Upper lobe of left lung (tissue), 4 donors: ENCODE measurements at regions not wholly inside any gene's neighbourhood (a gene's known extent, or its start where the extent isn't known, plus 50 kb on each side); places are given as distances from the start of the nearest gene placed in this dataset.

Source experiments
- POLR2A ChIP-seq, 4 donors: fragments of 450-650 bp; IDR thresholded peaks; one replicate each; pipeline ENCODE4 v1.5.1; 2016 to 2017; ENCODE audit warnings: antibody characterized with exemption in 4 of 4, mild to moderate bottlenecking in 2 of 4
- TF ChIP-seq, protein P1 (sequence below), 6 experiments: fragments of 450-650 bp in 4 of 6; fragments of 200-600 bp in 2 of 6; sonication (generic) in 2 of 6; IDR thresholded peaks; one replicate each; pipeline ENCODE4 v1.5.1; 2016 to 2019; ENCODE audit warnings: antibody characterized with exemption in 6 of 6

GRCh38 chr1:59028048-59028447 is 244.2 kb upstream of the JUN start:
- no peak for TF ChIP-seq POLR2A (IDR thresholded peaks at IDR 0.05)
- TF ChIP-seq, protein P1, sequence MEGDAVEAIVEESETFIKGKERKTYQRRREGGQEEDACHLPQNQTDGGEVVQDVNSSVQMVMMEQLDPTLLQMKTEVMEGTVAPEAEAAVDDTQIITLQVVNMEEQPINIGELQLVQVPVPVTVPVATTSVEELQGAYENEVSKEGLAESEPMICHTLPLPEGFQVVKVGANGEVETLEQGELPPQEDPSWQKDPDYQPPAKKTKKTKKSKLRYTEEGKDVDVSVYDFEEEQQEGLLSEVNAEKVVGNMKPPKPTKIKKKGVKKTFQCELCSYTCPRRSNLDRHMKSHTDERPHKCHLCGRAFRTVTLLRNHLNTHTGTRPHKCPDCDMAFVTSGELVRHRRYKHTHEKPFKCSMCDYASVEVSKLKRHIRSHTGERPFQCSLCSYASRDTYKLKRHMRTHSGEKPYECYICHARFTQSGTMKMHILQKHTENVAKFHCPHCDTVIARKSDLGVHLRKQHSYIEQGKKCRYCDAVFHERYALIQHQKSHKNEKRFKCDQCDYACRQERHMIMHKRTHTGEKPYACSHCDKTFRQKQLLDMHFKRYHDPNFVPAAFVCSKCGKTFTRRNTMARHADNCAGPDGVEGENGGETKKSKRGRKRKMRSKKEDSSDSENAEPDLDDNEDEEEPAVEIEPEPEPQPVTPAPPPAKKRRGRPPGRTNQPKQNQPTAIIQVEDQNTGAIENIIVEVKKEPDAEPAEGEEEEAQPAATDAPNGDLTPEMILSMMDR (IDR thresholded peaks at IDR 0.05), result no peak
